Fibroblast of lung (primary cell): ENCODE measurements at regions not wholly inside any gene's neighbourhood (a gene's known extent, or its start where the extent isn't known, plus 50 kb on each side); places are given as distances from the start of the nearest gene placed in this dataset.

Experiments
- EZH2 ChIP-seq: IDR thresholded peaks from 2 replicates; pipeline ENCODE4 v1.5.1; 2012; ENCODE audit warnings: low read length, control low read depth, mild to moderate bottlenecking; ENCODE audit errors: missing control alignments
- TF ChIP-seq, protein P1 (sequence below), 2 donors: IDR thresholded peaks in 1 of 2; conservative IDR thresholded peaks in 1 of 2; 1 replicate in 1 of 2; 2 replicates in 1 of 2; pipeline ENCODE4 v1.5.1; 2011 to 2012; ENCODE audit warnings: low read length in 2 of 2, control low read depth in 1 of 2, inconsistent platforms in 1 of 2, low read depth in 1 of 2, mild to moderate bottlenecking in 1 of 2

DNA sequence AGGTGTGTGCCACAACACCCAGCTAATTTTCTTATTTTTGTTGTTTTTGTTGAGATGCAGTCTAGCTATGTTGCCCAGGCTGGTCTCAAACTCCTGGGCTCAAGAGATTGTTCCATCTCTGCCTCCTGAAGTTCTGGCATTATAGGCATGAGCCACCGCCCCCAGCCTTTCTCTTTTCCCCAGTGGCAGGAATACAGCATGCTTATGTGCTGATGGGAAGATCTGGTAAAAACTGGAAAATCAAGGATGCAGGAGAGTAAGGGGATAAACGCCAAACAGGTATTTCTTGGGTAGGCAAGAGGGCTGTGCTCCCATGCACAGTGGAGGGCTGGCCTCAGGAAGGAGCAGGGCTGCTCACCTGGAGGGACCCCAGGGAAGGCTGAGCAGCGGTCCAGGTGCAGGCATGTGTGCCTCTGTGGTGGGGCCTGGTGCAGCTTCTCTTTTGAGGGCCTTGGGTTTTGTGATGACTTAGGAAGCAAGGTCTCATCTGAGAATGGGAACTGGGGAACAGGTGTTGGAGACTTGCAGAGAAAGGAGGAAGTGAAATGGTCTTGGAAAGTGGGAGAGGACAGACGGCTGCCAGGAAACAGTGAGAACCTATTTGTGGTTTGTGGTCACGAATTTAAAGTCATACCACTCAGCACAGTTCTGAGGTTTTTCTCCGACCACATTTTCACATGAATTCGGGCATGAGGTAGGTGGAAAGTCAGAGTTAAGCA is 106.5 kb downstream of the TEX26 start:
- TF ChIP-seq, protein P1, sequence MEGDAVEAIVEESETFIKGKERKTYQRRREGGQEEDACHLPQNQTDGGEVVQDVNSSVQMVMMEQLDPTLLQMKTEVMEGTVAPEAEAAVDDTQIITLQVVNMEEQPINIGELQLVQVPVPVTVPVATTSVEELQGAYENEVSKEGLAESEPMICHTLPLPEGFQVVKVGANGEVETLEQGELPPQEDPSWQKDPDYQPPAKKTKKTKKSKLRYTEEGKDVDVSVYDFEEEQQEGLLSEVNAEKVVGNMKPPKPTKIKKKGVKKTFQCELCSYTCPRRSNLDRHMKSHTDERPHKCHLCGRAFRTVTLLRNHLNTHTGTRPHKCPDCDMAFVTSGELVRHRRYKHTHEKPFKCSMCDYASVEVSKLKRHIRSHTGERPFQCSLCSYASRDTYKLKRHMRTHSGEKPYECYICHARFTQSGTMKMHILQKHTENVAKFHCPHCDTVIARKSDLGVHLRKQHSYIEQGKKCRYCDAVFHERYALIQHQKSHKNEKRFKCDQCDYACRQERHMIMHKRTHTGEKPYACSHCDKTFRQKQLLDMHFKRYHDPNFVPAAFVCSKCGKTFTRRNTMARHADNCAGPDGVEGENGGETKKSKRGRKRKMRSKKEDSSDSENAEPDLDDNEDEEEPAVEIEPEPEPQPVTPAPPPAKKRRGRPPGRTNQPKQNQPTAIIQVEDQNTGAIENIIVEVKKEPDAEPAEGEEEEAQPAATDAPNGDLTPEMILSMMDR (conservative IDR thresholded peaks at IDR 0.05 in 1 of 2, IDR thresholded peaks at IDR 0.05 in 1 of 2; ENCODE audit: low read depth in 1 of 2, low read length in 2 of 2): no peak
- no peak for TF ChIP-seq EZH2
